ENCODE measurements at regions not wholly inside any gene's neighbourhood (a gene's known extent, or its start where the extent isn't known, plus 50 kb on each side); places are given as distances from the start of the nearest gene placed in this dataset.
"Not testable (repeated sequence)": the region's sequence is repeated elsewhere in the genome, so short reads cannot be mapped to it uniquely, and the experiment has no call there.

GRCh38 chr6:27777614-27778355 lies 134.4 kb downstream of the OR2B2 start:
- DNase-seq (ENCODE audit: low spot score): no peak
- intact Hi-C loops (cut with DNase I): loop anchor here in 1 of 2 donors (10.0 kb wide), 1 partner anchor 377 kb away; no protein-coding TSS in a partner anchor

GRCh38 chr6:27777126-27777525 lies 135.1 kb downstream of the OR2B2 start:
- intact Hi-C loops (cut with DNase I): loop anchor here in 1 of 2 donors (10.0 kb wide), 1 partner anchor 378 kb away; no protein-coding TSS in a partner anchor
- DNase-seq (ENCODE audit: low spot score): no peak

- intact Hi-C loops (cut with DNase I): loop anchor here in 1 of 2 donors (10.0 kb wide), 1 partner anchor 378 kb away; no protein-coding TSS in a partner anchor
- no peak for DNase-seq (ENCODE audit: low spot score)
Observed at GRCh38 chr6:27776504-27776903, 135.7 kb downstream of the OR2B2 start.

- no peak for DNase-seq (ENCODE audit: low spot score)
- intact Hi-C loops (cut with DNase I): loop anchor here in 1 of 2 donors (10.0 kb wide), 1 partner anchor 379 kb away; no protein-coding TSS in a partner anchor
Observed at GRCh38 chr6:27775796-27776184, 136.4 kb downstream of the OR2B2 start.

- intact Hi-C loops (cut with DNase I): loop anchor here in 1 of 2 donors (10.0 kb wide), 1 partner anchor 380 kb away; no protein-coding TSS in a partner anchor
- not testable (repeated sequence) for DNase-seq (ENCODE audit: low spot score)
Observed at GRCh38 chr6:27775138-27775795, 136.9 kb downstream of the OR2B2 start.

GRCh38 chr6:27774264-27774600 lies 138.0 kb downstream of the OR2B2 start:
- DNase-seq (ENCODE audit: low spot score): not testable (repeated sequence)
- intact Hi-C loops (cut with DNase I): loop anchor here (5.0 to 10.0 kb wide), 2 partner anchors 123 to 381 kb away; no protein-coding TSS in a partner anchor

- intact Hi-C loops (cut with DNase I): loop anchor here (5.0 to 10.0 kb wide), 2 partner anchors 124 to 381 kb away; no protein-coding TSS in a partner anchor
- DNase-seq (ENCODE audit: low spot score): not testable (repeated sequence)
Observed at GRCh38 chr6:27773542-27774263, 138.5 kb downstream of the OR2B2 start.

GRCh38 chr6:27772261-27773001 lies 139.8 kb downstream of the OR2B2 start:
- peak; percentile 96 for DNase-seq (ENCODE audit: low spot score)
- intact Hi-C loops (cut with DNase I): loop anchor here (5.0 to 10.0 kb wide), 2 partner anchors 125 to 382 kb away; no protein-coding TSS in a partner anchor

GRCh38 chr6:27771235-27771634 lies 141.0 kb downstream of the OR2B2 start:
- DNase-seq (ENCODE audit: low spot score): no peak
- intact Hi-C loops (cut with DNase I): loop anchor here (5.0 to 10.0 kb wide), 2 partner anchors 126 to 384 kb away; no protein-coding TSS in a partner anchor

- intact Hi-C loops (cut with DNase I): loop anchor here (5.0 to 10.0 kb wide), 2 partner anchors 127 to 384 kb away; no protein-coding TSS in a partner anchor
Observed at GRCh38 chr6:27770724-27771123, 141.5 kb downstream of the OR2B2 start.

GRCh38 chr6:27768556-27768955 lies 143.6 kb downstream of the OR2B2 start:
- intact Hi-C loops (cut with DNase I): no loop called here
- no peak for DNase-seq (ENCODE audit: low spot score)

More at GRCh38 chr6:27770724-27771123, 141.5 kb downstream of the OR2B2 start:
- no peak for DNase-seq (ENCODE audit: low spot score)

GRCh38 chr6:27767851-27768250 lies 144.3 kb downstream of the OR2B2 start:
- intact Hi-C loops (cut with DNase I): no loop called here
- DNase-seq (ENCODE audit: low spot score): no peak

- intact Hi-C loops (cut with DNase I): no loop called here
- DNase-seq (ENCODE audit: low spot score): no peak
Observed at GRCh38 chr6:27766405-27766804, 145.8 kb downstream of the OR2B2 start.

- no peak for DNase-seq (ENCODE audit: low spot score)
- intact Hi-C loops (cut with DNase I): no loop called here
Observed at GRCh38 chr6:27765028-27765590, 147.1 kb downstream of the OR2B2 start.

GRCh38 chr6:27761391-27761790 lies 150.8 kb downstream of the OR2B2 start:
- no peak for DNase-seq (ENCODE audit: low spot score)
- intact Hi-C loops (cut with DNase I): no loop called here

- DNase-seq (ENCODE audit: low spot score): no peak
- intact Hi-C loops (cut with DNase I): no loop called here
Observed at GRCh38 chr6:27760464-27760863, 151.7 kb downstream of the OR2B2 start.

- DNase-seq (ENCODE audit: low spot score): no peak
- intact Hi-C loops (cut with DNase I): loop anchor here in 1 of 2 donors (10.0 kb wide), 2 partner anchors 245 to 285 kb away; partner anchors contain the start of gene ZNF184
Observed at GRCh38 chr6:27759930-27760329, 152.3 kb downstream of the OR2B2 start.

GRCh38 chr6:27758491-27758890 lies 153.7 kb downstream of the OR2B2 start:
- DNase-seq (ENCODE audit: low spot score): no peak
- intact Hi-C loops (cut with DNase I): loop anchor here in 1 of 2 donors (10.0 kb wide), 2 partner anchors 244 to 284 kb away; partner anchors contain the start of gene ZNF184
